ENCODE measurements at regions not wholly inside any gene's neighbourhood (a gene's known extent, or its start where the extent isn't known, plus 50 kb on each side); places are given as distances from the start of the nearest gene placed in this dataset.

DNA sequence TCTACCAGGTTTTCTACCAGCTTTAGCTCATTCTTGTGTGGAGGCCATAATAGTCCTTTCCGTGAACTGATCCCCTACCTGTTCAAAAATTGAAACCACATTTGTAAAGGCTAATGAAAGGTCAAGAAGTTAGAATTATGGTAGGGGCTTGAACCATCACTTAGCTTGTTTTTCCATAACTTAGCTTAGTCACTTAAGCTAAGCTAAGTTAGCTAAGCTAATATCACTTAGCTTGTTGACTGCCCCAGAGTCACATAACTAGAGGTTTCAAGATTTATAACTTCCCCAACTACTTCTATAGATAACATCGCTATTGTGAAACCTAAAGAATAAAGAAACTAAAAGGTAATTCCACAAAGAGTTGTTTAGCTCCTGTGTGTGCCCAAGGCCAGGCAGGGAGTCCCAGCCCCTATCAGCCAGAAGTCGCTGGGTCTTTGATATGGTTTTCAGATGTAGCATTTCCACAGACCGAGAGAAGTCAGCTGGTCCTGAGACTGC is 131.8 kb downstream of the VEGFA start (continued):
- TF ChIP-seq SIX5 (IDR thresholded peaks at IDR 0.05; ENCODE audit: borderline replicate concordance in 1 of 2, insufficient read depth in 1 of 2, low read depth in 1 of 2, low read length in 2 of 2) (no peak), SMARCA4 (IDR thresholded peaks at IDR 0.05) (0 out of 2 replicates have a peak, but pooled peaks have one; percentile 19), NFIX (CRISPR knock-in tag; IDR thresholded peaks at IDR 0.05; ENCODE audit: low read depth) (no peak), RREB1 (CRISPR knock-in tag; IDR thresholded peaks at IDR 0.05) (no peak), XRCC5 (IDR thresholded peaks at IDR 0.05; ENCODE audit: low read depth, low read length) (no peak), ZNF436 (CRISPR knock-in tag; IDR thresholded peaks at IDR 0.05) (no peak), ZNF589 (CRISPR knock-in tag; IDR thresholded peaks at IDR 0.05; ENCODE audit: low read depth) (peak; percentile 2; the same call in 1 of the 2 replicates), ZBTB33 (CRISPR knock-in tag; IDR thresholded peaks at IDR 0.05) (no peak), CHD2 (IDR thresholded peaks at IDR 0.05; ENCODE audit: low read depth, low read length) (no peak), GABPA (tag; conservative IDR thresholded peaks at IDR 0.05; ENCODE audit: low read depth) (0 out of 2 replicates have a peak, but pooled peaks have one; percentile 36), ZNF75A (CRISPR knock-in tag; IDR thresholded peaks at IDR 0.05) (no peak), TCFL5 (CRISPR knock-in tag; conservative IDR thresholded peaks at IDR 0.05) (0 out of 2 replicates have a peak, but pooled peaks have one; percentile 47), ZFP30 (CRISPR knock-in tag; IDR thresholded peaks at IDR 0.05; ENCODE audit: borderline replicate concordance) (no peak), FOSL1 (tag; conservative IDR thresholded peaks at IDR 0.05) (0 out of 2 replicates have a peak, but pooled peaks have one; percentile 41), IRF2 (CRISPR knock-in tag; IDR thresholded peaks at IDR 0.05) (no peak)
- TF ChIP-seq, protein P1, sequence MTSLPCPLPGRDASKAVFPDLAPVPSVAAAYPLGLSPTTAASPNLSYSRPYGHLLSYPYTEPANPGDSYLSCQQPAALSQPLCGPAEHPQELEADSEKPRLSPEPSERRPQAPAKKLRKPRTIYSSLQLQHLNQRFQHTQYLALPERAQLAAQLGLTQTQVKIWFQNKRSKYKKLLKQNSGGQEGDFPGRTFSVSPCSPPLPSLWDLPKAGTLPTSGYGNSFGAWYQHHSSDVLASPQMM (CRISPR knock-in tag; IDR thresholded peaks at IDR 0.05): no peak
- TF ChIP-seq, protein P2, sequence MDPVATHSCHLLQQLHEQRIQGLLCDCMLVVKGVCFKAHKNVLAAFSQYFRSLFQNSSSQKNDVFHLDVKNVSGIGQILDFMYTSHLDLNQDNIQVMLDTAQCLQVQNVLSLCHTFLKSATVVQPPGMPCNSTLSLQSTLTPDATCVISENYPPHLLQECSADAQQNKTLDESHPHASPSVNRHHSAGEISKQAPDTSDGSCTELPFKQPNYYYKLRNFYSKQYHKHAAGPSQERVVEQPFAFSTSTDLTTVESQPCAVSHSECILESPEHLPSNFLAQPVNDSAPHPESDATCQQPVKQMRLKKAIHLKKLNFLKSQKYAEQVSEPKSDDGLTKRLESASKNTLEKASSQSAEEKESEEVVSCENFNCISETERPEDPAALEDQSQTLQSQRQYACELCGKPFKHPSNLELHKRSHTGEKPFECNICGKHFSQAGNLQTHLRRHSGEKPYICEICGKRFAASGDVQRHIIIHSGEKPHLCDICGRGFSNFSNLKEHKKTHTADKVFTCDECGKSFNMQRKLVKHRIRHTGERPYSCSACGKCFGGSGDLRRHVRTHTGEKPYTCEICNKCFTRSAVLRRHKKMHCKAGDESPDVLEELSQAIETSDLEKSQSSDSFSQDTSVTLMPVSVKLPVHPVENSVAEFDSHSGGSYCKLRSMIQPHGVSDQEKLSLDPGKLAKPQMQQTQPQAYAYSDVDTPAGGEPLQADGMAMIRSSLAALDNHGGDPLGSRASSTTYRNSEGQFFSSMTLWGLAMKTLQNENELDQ (CRISPR knock-in tag; IDR thresholded peaks at IDR 0.05; ENCODE audit: borderline replicate concordance): no peak

All from K562 (cell line).